ENCODE measurements at regions not wholly inside any gene's neighbourhood (a gene's known extent, or its start where the extent isn't known, plus 50 kb on each side); places are given as distances from the start of the nearest gene placed in this dataset.

GRCh38 chr22:33144721-33145120, 86.5 kb upstream of the SYN3 start:
- TF ChIP-seq CTCF (IDR thresholded peaks at IDR 0.05 in 2 of 3, conservative IDR thresholded peaks at IDR 0.05 in 1 of 3; ENCODE audit: control insufficient read depth in 2 of 3, extremely low read depth in 1 of 3, insufficient read depth in 1 of 3, low read depth in 3 of 3, low read length in 3 of 3) (no peak), ETV6 (conservative IDR thresholded peaks at IDR 0.05 in 1 of 2, IDR thresholded peaks at IDR 0.05 in 1 of 2; ENCODE audit: borderline replicate concordance in 1 of 2, low read depth in 1 of 2) (no peak)
